Kidney epithelial cell (primary cell): ENCODE measurements at regions not wholly inside any gene's neighbourhood (a gene's known extent, or its start where the extent isn't known, plus 50 kb on each side); places are given as distances from the start of the nearest gene placed in this dataset.

ENCODE experiments used
- DNase-seq: peaks from one replicate; pipeline ENCODE4 v3.0.0-alpha.2; 2010; ENCODE audit warnings: low read depth
- H3K27me3 ChIP-seq: 2 replicates; pipeline ENCODE4 v1.6.0; 2011; ENCODE audit warnings: low read length; ENCODE audit not compliant: control insufficient read depth, insufficient read depth
- H3K36me3 ChIP-seq: 2 replicates; pipeline ENCODE4 v1.5.1; 2011; ENCODE audit warnings: low read length; ENCODE audit not compliant: control insufficient read depth, insufficient read depth
- H3K4me3 ChIP-seq: 2 replicates; pipeline ENCODE4 v1.5.1; 2011; ENCODE audit warnings: low read depth, mild to moderate bottlenecking, control low read depth, low read length
- TF ChIP-seq, protein P1 (sequence below): IDR thresholded peaks from 2 replicates; pipeline ENCODE4 v1.5.1; 2011; ENCODE audit warnings: mild to moderate bottlenecking, moderate library complexity, low read length, control low read depth, inconsistent platforms; ENCODE audit not compliant: insufficient read depth, poor library complexity, severe bottlenecking

DNA sequence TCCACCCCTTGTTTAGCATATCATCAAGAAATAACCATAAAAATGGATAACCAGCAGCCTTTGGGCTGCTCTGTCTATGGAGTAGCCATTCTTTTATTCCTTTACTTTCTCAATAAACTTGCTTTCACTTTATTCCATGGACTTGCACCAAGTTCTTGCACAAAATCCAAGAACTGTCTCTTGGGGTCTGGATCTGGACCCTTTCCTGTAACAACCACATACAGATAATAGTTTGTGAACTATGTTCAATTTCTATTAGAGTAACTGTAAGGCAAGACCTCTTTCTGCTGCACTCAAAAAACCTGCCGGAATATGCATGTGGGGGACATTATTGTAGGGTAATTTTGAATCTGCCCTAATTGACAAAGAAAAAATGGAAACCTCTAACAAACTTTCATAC is 66.9 kb upstream of the TMEM215 start:
- TF ChIP-seq, protein P1, sequence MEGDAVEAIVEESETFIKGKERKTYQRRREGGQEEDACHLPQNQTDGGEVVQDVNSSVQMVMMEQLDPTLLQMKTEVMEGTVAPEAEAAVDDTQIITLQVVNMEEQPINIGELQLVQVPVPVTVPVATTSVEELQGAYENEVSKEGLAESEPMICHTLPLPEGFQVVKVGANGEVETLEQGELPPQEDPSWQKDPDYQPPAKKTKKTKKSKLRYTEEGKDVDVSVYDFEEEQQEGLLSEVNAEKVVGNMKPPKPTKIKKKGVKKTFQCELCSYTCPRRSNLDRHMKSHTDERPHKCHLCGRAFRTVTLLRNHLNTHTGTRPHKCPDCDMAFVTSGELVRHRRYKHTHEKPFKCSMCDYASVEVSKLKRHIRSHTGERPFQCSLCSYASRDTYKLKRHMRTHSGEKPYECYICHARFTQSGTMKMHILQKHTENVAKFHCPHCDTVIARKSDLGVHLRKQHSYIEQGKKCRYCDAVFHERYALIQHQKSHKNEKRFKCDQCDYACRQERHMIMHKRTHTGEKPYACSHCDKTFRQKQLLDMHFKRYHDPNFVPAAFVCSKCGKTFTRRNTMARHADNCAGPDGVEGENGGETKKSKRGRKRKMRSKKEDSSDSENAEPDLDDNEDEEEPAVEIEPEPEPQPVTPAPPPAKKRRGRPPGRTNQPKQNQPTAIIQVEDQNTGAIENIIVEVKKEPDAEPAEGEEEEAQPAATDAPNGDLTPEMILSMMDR = no peak
- no peak for DNase-seq
- H3K36me3 ChIP-seq = no peaks in the 10 kb centered on the region
- no peaks in the 10 kb centered on the region for H3K27me3 ChIP-seq
- no peak overlapping the region for H3K4me3 ChIP-seq

DNA sequence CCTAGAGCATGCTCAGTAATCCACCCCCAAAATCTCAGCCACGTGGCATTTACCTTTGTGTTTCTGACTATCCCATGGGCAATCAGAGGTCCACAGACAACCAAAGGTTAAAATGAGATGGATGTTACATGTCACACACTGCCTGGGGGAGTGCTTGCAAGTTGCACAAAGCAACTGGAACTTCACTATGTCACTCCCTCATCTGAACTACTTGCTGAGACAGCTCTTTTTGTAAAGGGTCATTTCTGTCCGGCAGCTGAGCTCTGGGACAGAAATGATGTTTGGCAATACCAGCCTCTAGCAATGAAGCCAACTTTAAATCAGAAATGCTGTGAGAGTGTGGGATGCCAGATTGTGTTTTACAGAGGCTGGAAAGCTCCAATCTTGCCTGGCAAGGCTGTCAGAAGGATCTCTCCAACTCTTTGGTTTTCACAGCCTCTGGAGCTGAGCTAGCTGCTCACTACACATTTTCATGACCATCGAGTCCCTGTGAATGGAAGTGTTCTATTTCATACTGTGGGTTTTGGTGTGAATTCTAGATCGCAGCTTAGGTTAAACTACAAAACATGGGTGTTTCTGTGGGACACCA is 66.3 kb upstream of the TMEM215 start:
- TF ChIP-seq, protein P1 = no peak
- no peaks in the 10 kb centered on the region for H3K36me3 ChIP-seq

DNA sequence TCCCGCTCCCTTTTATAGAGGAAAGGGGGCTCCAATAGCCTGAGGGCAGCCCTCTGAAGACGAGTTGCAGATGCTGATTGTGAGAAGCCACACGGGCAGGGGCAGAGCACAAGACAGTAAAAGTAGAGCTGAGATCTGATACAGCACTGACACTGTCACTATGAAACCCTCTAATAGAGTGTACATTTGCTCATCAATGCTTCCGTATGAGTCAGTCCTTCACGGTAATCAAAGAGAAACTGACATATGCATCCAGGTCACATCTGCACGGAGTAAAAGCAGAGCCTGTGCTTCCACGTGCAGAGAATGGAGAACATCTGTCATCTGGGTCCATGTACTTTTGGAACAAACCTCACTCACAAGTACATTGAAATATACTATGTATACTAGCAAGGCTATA is 60.6 kb upstream of the TMEM215 start:
- DNase-seq = no peak

More for the DNA sequence above, 66.3 kb upstream of the TMEM215 start:
- no peaks in the 10 kb centered on the region for H3K27me3 ChIP-seq
- DNase-seq = no peak
- H3K4me3 ChIP-seq = no peak overlapping the region

DNA sequence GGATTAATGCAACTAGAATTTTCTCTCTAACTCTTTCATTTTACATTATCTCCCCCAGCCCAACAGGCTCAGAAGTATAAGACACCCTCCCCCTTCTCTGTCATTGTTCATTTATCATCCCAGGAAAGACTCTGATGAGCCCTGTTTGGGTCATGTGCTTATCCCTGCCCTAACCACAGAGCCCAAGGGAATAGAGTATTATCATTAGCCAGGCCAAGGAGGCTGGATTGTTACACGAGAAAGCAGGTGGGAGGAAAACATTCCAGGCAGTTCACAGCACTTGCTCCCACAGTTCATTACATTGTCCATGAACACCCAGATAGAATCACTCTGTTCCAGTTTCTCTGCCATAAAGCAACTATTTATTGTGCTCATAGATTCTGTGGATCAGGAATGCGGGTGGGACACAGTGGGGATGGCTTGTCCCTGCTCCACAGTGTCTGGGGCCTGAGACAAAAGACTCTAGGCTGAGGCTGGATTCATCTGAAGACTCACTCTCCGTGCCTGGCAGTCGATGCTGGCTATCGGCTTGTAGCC is 59.5 kb upstream of the TMEM215 start:
- DNase-seq = no peak
- TF ChIP-seq, protein P1 = no peak
- H3K4me3 ChIP-seq = no peak overlapping the region
- H3K36me3 ChIP-seq = no peaks in the 10 kb centered on the region
- H3K27me3 ChIP-seq = no peaks in the 10 kb centered on the region

More for the DNA sequence above, 60.6 kb upstream of the TMEM215 start:
- Histone ChIP-seq H3K27me3 (no peaks in the 10 kb centered on the region), H3K4me3 (no peak overlapping the region), H3K36me3 (no peaks in the 10 kb centered on the region)
- TF ChIP-seq, protein P1 = no peak

DNA sequence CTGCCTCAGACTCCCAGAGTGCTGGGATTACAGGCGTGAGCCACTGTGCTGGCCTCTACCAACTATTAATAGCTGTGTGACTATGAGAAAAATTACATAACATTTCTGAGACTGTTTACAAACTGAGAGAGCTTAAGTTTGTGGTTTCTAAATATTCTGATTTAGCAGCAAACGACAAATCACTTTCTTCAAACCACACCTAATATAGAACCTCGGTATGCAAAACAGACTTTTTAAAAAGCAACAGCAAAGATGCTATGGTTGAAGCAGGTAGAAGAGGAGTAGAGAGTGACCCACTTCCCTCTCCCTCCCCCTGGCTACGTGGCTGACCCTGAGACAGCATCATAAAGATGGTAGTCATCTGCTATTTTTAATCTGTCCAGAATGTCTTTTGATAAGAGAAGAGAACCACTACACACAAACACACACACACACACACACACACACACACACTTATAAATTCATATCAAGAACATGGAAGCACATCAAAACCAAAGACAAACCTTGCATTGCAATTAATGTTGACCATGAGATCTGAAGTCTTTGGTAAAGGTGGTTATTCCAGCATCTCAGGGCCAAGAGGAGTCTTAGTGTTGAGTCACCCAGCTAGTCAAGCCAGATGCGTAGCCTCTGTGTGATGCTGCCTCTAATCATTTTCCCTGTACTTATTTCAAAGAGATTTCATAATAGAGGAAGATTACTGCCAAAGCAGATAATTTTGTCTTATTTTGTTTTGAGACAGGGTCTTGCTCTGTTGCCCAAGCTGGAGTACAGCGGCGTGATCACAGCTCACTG is 58.1 kb upstream of the TMEM215 start:
- H3K4me3 ChIP-seq = no peak overlapping the region
- no peaks in the 10 kb centered on the region for H3K27me3 ChIP-seq
- TF ChIP-seq, protein P1 = no peak
- H3K36me3 ChIP-seq = no peaks in the 10 kb centered on the region
- no peak for DNase-seq
